ENCODE measurements at regions not wholly inside any gene's neighbourhood (a gene's known extent, or its start where the extent isn't known, plus 50 kb on each side); places are given as distances from the start of the nearest gene placed in this dataset.

- no peak for ATAC-seq
- ChIA-PET POLR2A (no interaction called here), CTCF (no interaction called here)
- H3K27ac Mint-ChIP-seq = no peak overlapping the region
- TF ChIP-seq RORB (CRISPR knock-in tag; IDR thresholded peaks at IDR 0.05) = no peak
- TF ChIP-seq ZNF396 (CRISPR knock-in tag; IDR thresholded peaks at IDR 0.05; ENCODE audit: borderline replicate concordance) = no peak
- TF ChIP-seq E2F4 (CRISPR knock-in tag; IDR thresholded peaks at IDR 0.05; ENCODE audit: borderline replicate concordance, low read depth) = no peak
- TF ChIP-seq USF2 (CRISPR knock-in tag; IDR thresholded peaks at IDR 0.05) = no peak
- TF ChIP-seq HMGXB4 (CRISPR knock-in tag; IDR thresholded peaks at IDR 0.05) = no peak
- no peak for TF ChIP-seq ZNF138 (CRISPR knock-in tag; conservative IDR thresholded peaks at IDR 0.05)
- no peak for TF ChIP-seq ZNF416 (CRISPR knock-in tag; IDR thresholded peaks at IDR 0.05)
- no peak for TF ChIP-seq FOXP1 (CRISPR knock-in tag; IDR thresholded peaks at IDR 0.05; ENCODE audit: borderline replicate concordance)
- H3K9me3 Mint-ChIP-seq = peaks cover 6% of the 10 kb centered on the region
- H3K4me3 Mint-ChIP-seq = no peak overlapping the region
- no peaks in the 10 kb centered on the region for H3K4me1 Mint-ChIP-seq
- no peaks in the 10 kb centered on the region for H3K36me3 Mint-ChIP-seq
- peaks cover 5% of the 10 kb centered on the region for H3K27me3 Mint-ChIP-seq (ENCODE audit: low read depth)
- no peak for DNase-seq (ENCODE audit: low spot score)
Observed at GRCh38 chr12:46884362-46884761, 58.6 kb upstream of the SLC38A4 start.

GRCh38 chr12:46886541-46887041 lies 60.8 kb upstream of the SLC38A4 start:
- H3K9me3 Mint-ChIP-seq = no peaks in the 10 kb centered on the region; the same call in 1 of the 2 replicates
- H3K27ac Mint-ChIP-seq = no peak overlapping the region
- no peaks in the 10 kb centered on the region for H3K4me1 Mint-ChIP-seq
- no peaks in the 10 kb centered on the region; the same call in 1 of the 2 replicates for H3K27me3 Mint-ChIP-seq (ENCODE audit: low read depth)
- DNase-seq (ENCODE audit: low spot score) (no peak), ATAC-seq (no peak)
- ChIA-PET CTCF (no interaction called here), POLR2A (no interaction called here)
- no peak for TF ChIP-seq ZNF532 (CRISPR knock-in tag; IDR thresholded peaks at IDR 0.05; ENCODE audit: borderline replicate concordance)
- H3K4me3 Mint-ChIP-seq = no peak overlapping the region
- no peaks in the 10 kb centered on the region for H3K36me3 Mint-ChIP-seq

- H3K4me1 Mint-ChIP-seq = no peaks in the 10 kb centered on the region
- no peaks in the 10 kb centered on the region for H3K36me3 Mint-ChIP-seq
- CTCF ChIA-PET = no interaction called here
- H3K27me3 Mint-ChIP-seq (ENCODE audit: low read depth) = no peaks in the 10 kb centered on the region
- H3K27ac Mint-ChIP-seq = no peak overlapping the region
- H3K9me3 Mint-ChIP-seq = no peaks in the 10 kb centered on the region; the same call in 1 of the 2 replicates
- H3K4me3 Mint-ChIP-seq = no peak overlapping the region
- DNase-seq (ENCODE audit: low spot score) (no peak), ATAC-seq (no peak)
- POLR2A ChIA-PET = interaction anchor here (0.7 kb wide), 1 partner anchor 77 kb away, joined by 4 read pairs; no protein-coding TSS in a partner anchor
- TF ChIP-seq ZNF396 (CRISPR knock-in tag; IDR thresholded peaks at IDR 0.05; ENCODE audit: borderline replicate concordance) (no peak), SP1 (CRISPR knock-in tag; conservative IDR thresholded peaks at IDR 0.05) (no peak), FOXP1 (CRISPR knock-in tag; IDR thresholded peaks at IDR 0.05; ENCODE audit: borderline replicate concordance) (no peak), ELF4 (CRISPR knock-in tag; IDR thresholded peaks at IDR 0.05; ENCODE audit: low read depth) (no peak), FOXP4 (CRISPR knock-in tag; IDR thresholded peaks at IDR 0.05) (no peak), ATF3 (CRISPR knock-in tag; conservative IDR thresholded peaks at IDR 0.05) (no peak), CDX4 (CRISPR knock-in tag; IDR thresholded peaks at IDR 0.05; ENCODE audit: borderline replicate concordance) (no peak), SMAD4 (CRISPR knock-in tag; IDR thresholded peaks at IDR 0.05) (no peak), ETV6 (CRISPR knock-in tag; IDR thresholded peaks at IDR 0.05) (no peak), STAT6 (CRISPR knock-in tag; conservative IDR thresholded peaks at IDR 0.05; ENCODE audit: low read depth) (no peak)
Observed at GRCh38 chr12:46887870-46888269, 62.1 kb upstream of the SLC38A4 start.

Measured in WTC11 (cell line).